ENCODE measurements at regions not wholly inside any gene's neighbourhood (a gene's known extent, or its start where the extent isn't known, plus 50 kb on each side); places are given as distances from the start of the nearest gene placed in this dataset.
"Not testable (repeated sequence)": the region's sequence is repeated elsewhere in the genome, so short reads cannot be mapped to it uniquely, and the experiment has no call there.

DNA sequence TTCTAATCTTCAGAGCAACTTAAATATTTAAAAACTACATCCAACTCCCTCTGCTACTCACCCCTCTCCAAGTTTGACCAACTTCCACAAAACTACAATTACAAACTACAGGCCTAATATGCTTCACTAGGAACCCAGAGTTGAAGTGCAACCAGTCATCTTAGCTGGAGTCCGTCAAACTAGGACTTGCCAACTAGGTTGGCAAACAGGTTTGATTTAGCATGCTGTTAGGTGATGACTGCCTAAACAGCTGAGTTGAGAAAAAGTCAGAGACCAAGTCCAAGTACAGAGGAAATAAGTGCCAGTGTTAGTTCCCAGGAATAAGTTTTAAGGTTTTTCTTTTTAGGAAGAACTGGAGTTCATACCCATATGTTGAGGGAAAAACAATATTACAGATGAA lies 1109.0 kb downstream of the TUSC7 start:
- DNase-seq (ENCODE audit: low read depth, low spot score) = no peak

GRCh38 chr3:117820658-117821299 lies 1111.2 kb downstream of the TUSC7 start:
- DNase-seq (ENCODE audit: low read depth, low spot score) = no peak

GRCh38 chr3:117822416-117822815 lies 1112.8 kb downstream of the TUSC7 start:
- no peak for DNase-seq (ENCODE audit: low read depth, low spot score)

- no peak for DNase-seq (ENCODE audit: low read depth, low spot score)
Measured at GRCh38 chr3:117836296-117836695, 1126.7 kb downstream of the TUSC7 start.

GRCh38 chr3:117837391-117837790 lies 1127.8 kb downstream of the TUSC7 start:
- DNase-seq (ENCODE audit: low read depth, low spot score) = no peak

DNA sequence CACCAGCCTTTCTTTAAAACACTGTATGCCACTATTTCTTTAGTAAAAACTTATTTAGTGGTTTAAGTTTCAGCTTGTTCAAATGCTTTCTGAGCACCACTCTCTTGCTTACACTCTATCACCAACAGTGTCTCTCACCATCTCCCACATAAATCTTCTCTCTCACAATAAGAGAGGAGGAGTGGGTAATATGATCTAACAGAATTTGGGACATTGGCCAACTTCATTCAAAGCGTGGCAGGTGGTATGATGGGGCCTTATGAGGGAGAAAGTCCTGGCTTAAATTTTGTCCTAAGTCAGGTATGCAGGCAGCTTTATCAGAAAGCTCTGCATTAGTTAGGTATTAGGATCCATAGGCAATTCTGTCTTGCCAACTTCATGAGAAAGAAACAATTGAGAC lies 1132.5 kb downstream of the TUSC7 start:
- DNase-seq (ENCODE audit: low read depth, low spot score) = no peak

DNA sequence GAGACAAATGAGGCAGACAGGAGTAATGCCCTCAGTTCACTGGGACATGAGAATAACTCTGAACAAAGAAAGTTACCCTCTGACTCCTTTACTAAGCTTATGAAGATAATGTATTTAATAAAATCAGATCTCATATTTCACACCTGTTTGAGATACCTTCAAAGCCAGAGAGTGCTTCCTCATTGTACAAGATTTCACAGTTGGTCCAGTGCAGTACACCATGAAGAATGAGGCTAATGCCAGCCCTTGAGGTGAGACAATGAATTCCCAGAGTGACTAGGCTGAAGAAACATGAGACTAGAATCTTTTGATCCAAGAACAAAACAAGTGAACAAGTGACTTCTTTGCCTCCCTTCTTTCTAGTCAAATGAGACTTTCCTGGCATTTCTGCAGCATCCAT lies 1133.8 kb downstream of the TUSC7 start:
- no peak for DNase-seq (ENCODE audit: low read depth, low spot score)

- DNase-seq (ENCODE audit: low read depth, low spot score) = no peak
Measured at GRCh38 chr3:117844676-117845075, 1135.1 kb downstream of the TUSC7 start.

GRCh38 chr3:117846238-117846637 lies 1136.7 kb downstream of the TUSC7 start:
- DNase-seq (ENCODE audit: low read depth, low spot score) = no peak

GRCh38 chr3:117848606-117849005 lies 1139.0 kb downstream of the TUSC7 start:
- no peak for DNase-seq (ENCODE audit: low read depth, low spot score)

DNA sequence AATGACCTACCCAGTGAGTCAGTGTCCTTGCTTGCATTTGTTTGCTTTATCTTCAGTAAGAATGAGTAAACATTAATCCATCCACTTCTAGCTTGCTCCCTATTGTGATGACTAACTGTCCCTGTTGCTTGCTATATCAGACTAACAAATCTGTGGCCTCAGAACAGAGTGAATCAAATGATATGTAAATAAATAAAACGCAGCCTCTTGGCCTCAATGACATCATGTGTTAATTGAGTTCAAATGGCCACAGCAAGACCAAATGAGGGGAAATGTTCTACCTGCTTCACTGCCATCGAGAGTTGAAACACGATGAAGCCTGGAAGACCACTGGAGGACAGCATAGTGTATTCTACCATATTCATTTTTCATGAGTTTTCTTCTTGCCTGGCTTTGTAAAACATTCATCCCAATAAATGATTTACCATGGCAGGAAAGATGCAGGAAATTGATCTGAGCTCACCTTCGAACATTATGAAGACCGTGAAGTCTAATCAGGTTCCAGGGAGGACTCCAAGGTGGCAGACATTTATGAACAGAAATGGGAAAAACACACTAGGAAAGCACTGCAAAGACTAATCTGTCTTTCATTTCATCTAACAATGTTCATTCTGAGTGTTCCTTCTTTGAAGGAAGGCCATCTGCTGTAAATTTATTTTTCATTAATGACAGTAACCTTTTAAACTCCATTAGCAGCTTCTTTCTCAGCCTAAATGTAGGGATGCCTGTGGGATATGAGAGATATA lies 1144.5 kb downstream of the TUSC7 start:
- DNase-seq (ENCODE audit: low read depth, low spot score) = no peak

DNA sequence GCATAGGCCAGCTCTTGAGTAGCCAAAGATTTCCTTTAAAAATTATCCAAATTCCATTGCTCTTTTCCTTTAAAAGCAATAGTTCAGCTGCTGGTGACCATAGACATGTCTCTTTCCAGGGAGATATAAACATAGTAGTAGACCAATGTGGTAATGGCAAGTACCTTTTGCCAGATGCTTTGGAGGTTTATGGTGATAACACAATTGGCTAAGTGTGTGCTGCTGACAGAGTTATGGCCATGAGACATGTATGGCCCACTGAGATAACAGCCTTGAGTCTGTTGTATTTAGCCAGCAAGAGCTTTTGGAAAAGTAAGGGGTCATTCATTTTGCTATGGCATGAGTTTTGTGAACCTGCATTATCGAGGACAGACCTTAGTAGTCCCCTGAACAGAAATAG lies 1146.8 kb downstream of the TUSC7 start:
- DNase-seq (ENCODE audit: low read depth, low spot score) = no peak

DNA sequence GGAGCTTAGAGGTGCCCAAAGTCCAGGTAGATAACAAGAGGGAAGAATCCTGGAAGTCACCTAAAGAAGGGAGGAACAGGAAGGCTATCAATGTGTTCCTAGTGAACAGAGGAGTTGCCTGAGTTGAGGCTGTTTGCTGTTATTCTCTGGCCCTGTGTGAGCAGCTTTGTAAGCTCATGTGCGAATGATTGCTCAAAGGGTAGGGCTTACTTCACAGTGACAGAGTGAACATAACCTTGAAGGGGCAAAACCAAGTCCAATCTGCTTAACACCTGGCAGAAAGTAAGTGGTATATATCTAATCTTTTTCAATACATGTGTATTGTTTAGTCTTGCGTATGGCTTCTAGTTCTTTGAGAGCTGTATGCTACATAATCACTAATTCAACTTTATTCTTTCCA lies 1153.6 kb downstream of the TUSC7 start:
- no peak for DNase-seq (ENCODE audit: low read depth, low spot score)

DNA sequence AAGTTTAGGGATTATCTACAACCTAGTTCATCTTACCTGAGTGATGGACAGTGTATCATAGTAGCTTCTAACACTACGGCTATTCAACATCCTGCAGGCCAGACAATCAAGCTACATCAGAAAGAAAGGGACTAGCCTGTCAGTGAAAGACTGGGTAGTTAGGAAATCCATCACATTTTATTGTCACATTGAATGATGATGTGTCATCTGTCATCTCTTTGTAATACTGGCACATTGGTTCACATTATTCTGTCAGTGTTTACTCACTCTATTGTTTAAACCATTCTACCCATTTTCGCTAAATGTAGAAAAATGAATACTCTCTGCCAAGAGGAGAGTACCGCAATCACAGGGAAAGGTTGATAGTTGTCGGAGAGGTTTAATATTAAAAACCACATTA lies 1155.8 kb downstream of the TUSC7 start:
- no peak for DNase-seq (ENCODE audit: low read depth, low spot score)

DNA sequence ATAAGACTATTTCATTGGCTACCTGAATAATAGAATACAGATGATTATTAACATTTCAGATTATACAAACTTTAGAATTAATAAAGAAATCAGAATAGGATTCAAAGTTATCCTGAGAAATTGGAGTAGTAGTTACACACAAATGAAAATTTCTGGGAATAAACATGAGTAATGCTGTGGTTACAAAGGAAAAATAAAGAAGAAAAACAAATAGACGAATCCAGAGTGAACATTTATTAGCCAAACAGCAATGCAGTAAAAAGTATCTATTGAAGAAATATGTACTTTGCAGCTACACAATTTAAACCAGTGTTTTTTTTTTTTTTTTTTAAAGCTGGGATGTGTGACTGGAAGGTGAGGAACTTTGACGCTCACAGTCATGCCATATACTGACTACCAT lies 1159.2 kb downstream of the TUSC7 start:
- no peak for DNase-seq (ENCODE audit: low read depth, low spot score)

- no peak for DNase-seq (ENCODE audit: low read depth, low spot score)
Measured at GRCh38 chr3:117871934-117872333, 1162.4 kb downstream of the TUSC7 start.

GRCh38 chr3:117872594-117873248 lies 1161.9 kb downstream of the IGSF11 start:
- not testable (repeated sequence) for DNase-seq (ENCODE audit: low read depth, low spot score)

- DNase-seq (ENCODE audit: low read depth, low spot score) = no peak
Measured at GRCh38 chr3:117873249-117873600, 1161.4 kb downstream of the IGSF11 start.

- no peak for DNase-seq (ENCODE audit: low read depth, low spot score)
Measured at GRCh38 chr3:117874028-117874690, 1160.5 kb downstream of the IGSF11 start.

DNA sequence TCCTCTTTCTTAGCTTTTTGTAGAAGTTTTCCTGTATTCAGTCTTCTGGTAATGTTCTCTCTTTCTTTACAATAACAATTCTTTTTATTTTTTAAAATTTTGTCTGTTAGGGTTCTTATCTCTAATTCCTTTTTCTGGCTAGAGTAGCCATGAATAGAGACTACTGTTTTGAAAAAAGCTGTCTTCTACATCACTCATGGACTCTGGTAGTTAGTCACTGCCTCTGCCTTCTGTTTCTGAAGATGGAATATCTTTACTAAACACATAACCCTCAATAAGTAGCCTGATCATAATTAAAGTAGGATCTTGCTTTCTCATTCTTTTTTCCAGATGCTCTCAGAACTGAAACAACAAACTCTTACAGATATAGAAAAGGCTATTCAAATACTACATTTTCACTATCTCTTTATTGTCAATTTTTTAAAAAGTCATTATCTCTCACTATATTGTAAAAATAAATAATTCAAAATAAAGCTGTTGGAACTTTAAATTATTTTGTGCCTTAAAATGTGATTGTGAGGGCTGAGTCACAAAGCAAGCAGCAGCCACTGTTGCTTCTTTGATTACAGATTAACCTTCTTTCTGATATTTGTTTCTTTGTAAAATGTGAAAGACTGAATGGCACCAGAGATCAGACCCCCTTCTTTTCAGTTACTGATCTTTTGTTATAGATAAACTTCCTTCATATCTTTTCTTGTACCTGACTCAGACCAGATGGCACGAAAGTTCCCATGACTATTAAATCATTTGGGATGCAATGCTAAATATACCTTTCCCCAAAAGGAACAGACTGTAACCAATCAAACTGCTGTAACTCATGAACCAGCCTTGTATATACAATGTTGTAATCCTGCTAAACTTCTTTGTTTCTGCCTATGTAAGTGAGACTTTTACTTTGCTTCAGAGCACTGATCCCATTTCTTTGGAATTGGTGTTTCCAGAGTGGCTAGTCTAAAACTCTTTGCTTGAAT lies 1159.5 kb downstream of the IGSF11 start:
- no peak for DNase-seq (ENCODE audit: low read depth, low spot score)

DNA sequence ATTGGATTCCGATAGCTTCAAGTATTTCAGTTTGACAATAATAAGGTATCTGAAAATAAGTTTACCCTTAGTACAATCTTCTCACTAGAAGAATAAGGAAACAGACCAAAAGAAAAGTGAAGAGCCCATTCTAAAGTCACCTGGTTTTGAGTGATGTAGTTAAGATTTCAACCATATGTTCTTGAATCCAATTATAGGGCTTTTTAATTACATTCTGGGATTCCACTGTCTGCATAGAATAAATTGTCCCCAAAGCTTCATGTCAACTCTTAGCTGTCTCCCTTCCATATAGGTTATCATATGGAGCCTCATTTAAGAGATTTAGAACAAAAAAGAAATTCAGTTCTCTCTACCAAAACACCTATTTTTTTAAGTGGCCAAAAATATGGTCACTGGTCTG lies 1158.8 kb downstream of the IGSF11 start:
- DNase-seq (ENCODE audit: low read depth, low spot score) = no peak

All from brain pericyte (primary cell).